ENCODE measurements at regions not wholly inside any gene's neighbourhood (a gene's known extent, or its start where the extent isn't known, plus 50 kb on each side); places are given as distances from the start of the nearest gene placed in this dataset.

- TF ChIP-seq CTCF (IDR thresholded peaks at IDR 0.05; ENCODE audit: low read depth, low read length, missing input control), result no peak
- TF ChIP-seq REST (IDR thresholded peaks at IDR 0.05), result no peak
- TF ChIP-seq GABPA (IDR thresholded peaks at IDR 0.05 in 1 of 2, conservative IDR thresholded peaks at IDR 0.05 in 1 of 2), result no peak
- no peak for TF ChIP-seq JUND (IDR thresholded peaks at IDR 0.05)
- TF ChIP-seq FOXA1 (IDR thresholded peaks at IDR 0.05), result no peak
- no peak for TF ChIP-seq RAD21 (IDR thresholded peaks at IDR 0.05)
- TF ChIP-seq ZBTB33 (IDR thresholded peaks at IDR 0.05), result no peak
- no peak for TF ChIP-seq TAF1 (conservative IDR thresholded peaks at IDR 0.05)
Measured at GRCh38 chr3:144185276-144185675, 213.7 kb downstream of the DIPK2A start.
